ENCODE measurements at regions not wholly inside any gene's neighbourhood (a gene's known extent, or its start where the extent isn't known, plus 50 kb on each side); places are given as distances from the start of the nearest gene placed in this dataset.

DNA sequence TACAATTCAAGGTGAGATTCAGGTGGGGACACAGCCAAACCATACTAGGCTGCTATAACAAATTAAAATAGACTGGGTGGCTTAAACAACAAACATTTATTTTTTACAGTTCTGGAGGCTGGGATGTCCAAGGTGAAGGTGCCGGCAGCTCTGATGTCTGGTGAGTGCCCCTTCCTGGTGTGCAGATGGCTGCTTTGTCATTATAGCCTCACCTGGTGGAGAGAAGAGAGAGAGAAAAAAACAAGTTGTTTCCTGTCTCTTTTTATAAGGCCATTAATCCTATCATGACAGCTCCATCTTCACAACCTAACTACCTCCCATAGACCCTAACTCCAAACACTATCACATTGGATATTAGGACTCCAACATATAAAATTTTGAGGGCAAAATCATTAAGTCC, 279.7 kb downstream of the ZIC1 start:
- H2AFZ ChIP-seq, result no peak overlapping the region
- no peak overlapping the region for H3K4me3 ChIP-seq
- DNase-seq (ENCODE audit: low spot score) (peak; percentile 8), ATAC-seq (no peak)
- H3K4me2 ChIP-seq, result no peak overlapping the region
- no peaks in the 10 kb centered on the region for H4K20me1 ChIP-seq (replicated peaks; ENCODE audit: insufficient read depth)
- no peaks in the 10 kb centered on the region for H3K36me3 ChIP-seq (ENCODE audit: insufficient read depth)
- no peaks in the 10 kb centered on the region for H3K27me3 Mint-ChIP-seq (ENCODE audit: insufficient read depth, low read depth, poor library complexity)
- H3K9me3 Mint-ChIP-seq, result peaks cover 2% of the 10 kb centered on the region; the same call in 2 of the 3 replicates
- H3K27ac Mint-ChIP-seq, result no peak overlapping the region
- no peak overlapping the region for H3K4me3 Mint-ChIP-seq
- H3K79me2 ChIP-seq (replicated peaks; ENCODE audit: insufficient read depth), result no peaks in the 10 kb centered on the region
- no peaks in the 10 kb centered on the region for H3K27me3 ChIP-seq (ENCODE audit: insufficient read depth)
- no peak overlapping the region for H3K27ac ChIP-seq (ENCODE audit: low read depth)
- peaks cover 4% of the 10 kb centered on the region; the same call in 1 of the 2 replicates for H3K4me1 ChIP-seq (ENCODE audit: insufficient read depth)
- no peaks in the 10 kb centered on the region for H3F3A ChIP-seq (replicated peaks; ENCODE audit: low read depth)
- TF ChIP-seq NANOG (IDR thresholded peaks at IDR 0.05; ENCODE audit: borderline replicate concordance), result no peak
- TF ChIP-seq ZNF114 (CRISPR knock-in tag; IDR thresholded peaks at IDR 0.05), result no peak
- TF ChIP-seq JUNB (IDR thresholded peaks at IDR 0.05; ENCODE audit: unreplicated experiment), result no peak
- no peak for TF ChIP-seq ZNF331 (CRISPR knock-in tag; IDR thresholded peaks at IDR 0.05; ENCODE audit: low read depth)
- TF ChIP-seq, protein P1, sequence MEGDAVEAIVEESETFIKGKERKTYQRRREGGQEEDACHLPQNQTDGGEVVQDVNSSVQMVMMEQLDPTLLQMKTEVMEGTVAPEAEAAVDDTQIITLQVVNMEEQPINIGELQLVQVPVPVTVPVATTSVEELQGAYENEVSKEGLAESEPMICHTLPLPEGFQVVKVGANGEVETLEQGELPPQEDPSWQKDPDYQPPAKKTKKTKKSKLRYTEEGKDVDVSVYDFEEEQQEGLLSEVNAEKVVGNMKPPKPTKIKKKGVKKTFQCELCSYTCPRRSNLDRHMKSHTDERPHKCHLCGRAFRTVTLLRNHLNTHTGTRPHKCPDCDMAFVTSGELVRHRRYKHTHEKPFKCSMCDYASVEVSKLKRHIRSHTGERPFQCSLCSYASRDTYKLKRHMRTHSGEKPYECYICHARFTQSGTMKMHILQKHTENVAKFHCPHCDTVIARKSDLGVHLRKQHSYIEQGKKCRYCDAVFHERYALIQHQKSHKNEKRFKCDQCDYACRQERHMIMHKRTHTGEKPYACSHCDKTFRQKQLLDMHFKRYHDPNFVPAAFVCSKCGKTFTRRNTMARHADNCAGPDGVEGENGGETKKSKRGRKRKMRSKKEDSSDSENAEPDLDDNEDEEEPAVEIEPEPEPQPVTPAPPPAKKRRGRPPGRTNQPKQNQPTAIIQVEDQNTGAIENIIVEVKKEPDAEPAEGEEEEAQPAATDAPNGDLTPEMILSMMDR (conservative IDR thresholded peaks at IDR 0.05; ENCODE audit: low read depth in 2 of 2), result peak in 1 of 2 experiments; percentile 37; a peak in 3 of 4 replicates
- TF ChIP-seq CREB1 (CRISPR knock-in tag; IDR thresholded peaks at IDR 0.05; ENCODE audit: low read depth), result no peak
- TF ChIP-seq EZH2phosphoT487 (IDR thresholded peaks at IDR 0.05; ENCODE audit: unreplicated experiment), result no peak
- H3K36me3 Mint-ChIP-seq (ENCODE audit: low read depth), result no peaks in the 10 kb centered on the region
- no peaks in the 10 kb centered on the region; the same call in 2 of the 3 replicates for H3K4me1 Mint-ChIP-seq
- H3K9me2 ChIP-seq (ENCODE audit: insufficient read depth), result no peaks in the 10 kb centered on the region

DNA sequence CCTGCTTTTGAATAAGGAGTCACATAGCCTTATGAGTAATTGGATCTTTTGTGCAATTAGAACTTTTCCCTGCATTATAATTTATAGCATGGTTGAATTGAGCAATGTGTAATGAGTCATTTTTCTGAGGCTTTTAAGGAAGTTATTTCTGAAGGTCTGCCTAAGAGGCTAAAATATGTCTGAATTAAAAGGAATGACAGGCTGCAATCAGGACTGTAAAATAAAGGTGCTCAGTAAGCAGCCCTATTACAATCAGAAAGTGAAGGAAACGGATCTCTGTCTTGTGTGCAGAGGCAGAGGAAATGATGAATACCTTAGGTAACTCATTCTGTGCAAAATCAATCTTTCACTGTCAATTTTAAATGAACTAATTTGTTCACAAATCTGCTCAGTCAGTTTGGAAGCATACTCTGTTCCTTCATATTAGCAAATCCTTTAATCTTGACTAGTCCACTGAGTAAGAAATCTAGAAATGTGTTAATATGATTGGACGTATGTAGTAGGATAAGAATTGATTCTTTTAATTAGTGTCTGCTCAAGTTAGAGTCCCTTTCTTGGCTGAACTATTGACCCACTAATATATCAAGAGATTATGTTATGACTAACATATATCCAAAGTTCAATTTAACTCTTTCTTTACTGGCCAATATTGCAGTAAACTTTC, 290.1 kb downstream of the ZIC1 start:
- Histone ChIP-seq H3K27ac (ENCODE audit: low read depth) (no peak overlapping the region), H3K4me3 (no peak overlapping the region), H3K36me3 (ENCODE audit: insufficient read depth) (no peaks in the 10 kb centered on the region), H3K4me1 (ENCODE audit: insufficient read depth) (no peaks in the 10 kb centered on the region), H3K4me2 (no peak overlapping the region), H3K9me2 (ENCODE audit: insufficient read depth) (no peaks in the 10 kb centered on the region), H3K79me2 (replicated peaks; ENCODE audit: insufficient read depth) (no peaks in the 10 kb centered on the region), H3F3A (replicated peaks; ENCODE audit: low read depth) (no peaks in the 10 kb centered on the region), H2AFZ (no peak overlapping the region), H4K20me1 (replicated peaks; ENCODE audit: insufficient read depth) (no peaks in the 10 kb centered on the region), H3K27me3 (ENCODE audit: insufficient read depth) (no peaks in the 10 kb centered on the region)
- no peaks in the 10 kb centered on the region for H3K36me3 Mint-ChIP-seq (ENCODE audit: low read depth)
- H3K4me3 Mint-ChIP-seq, result no peak overlapping the region
- peaks cover 2% of the 10 kb centered on the region for H3K27me3 Mint-ChIP-seq (ENCODE audit: insufficient read depth, low read depth, poor library complexity)
- H3K9me3 Mint-ChIP-seq, result no peaks in the 10 kb centered on the region
- no peak for ATAC-seq
- no peak for DNase-seq (ENCODE audit: low spot score)
- H3K27ac Mint-ChIP-seq, result no peak overlapping the region
- H3K4me1 Mint-ChIP-seq, result peaks cover 6% of the 10 kb centered on the region; the same call in 2 of the 3 replicates
- TF ChIP-seq EZH2 (IDR thresholded peaks at IDR 0.05; ENCODE audit: low read depth, unreplicated experiment) (no peak), STAT1 (IDR thresholded peaks at IDR 0.05; ENCODE audit: unreplicated experiment) (no peak), POLR2AphosphoS5 (IDR thresholded peaks at IDR 0.05; ENCODE audit: low read depth) (no peak), EZH2phosphoT487 (IDR thresholded peaks at IDR 0.05; ENCODE audit: unreplicated experiment) (no peak)
- TF ChIP-seq, protein P1 (conservative IDR thresholded peaks at IDR 0.05; ENCODE audit: low read depth in 2 of 2), result no peak
- TF ChIP-seq, protein P2, sequence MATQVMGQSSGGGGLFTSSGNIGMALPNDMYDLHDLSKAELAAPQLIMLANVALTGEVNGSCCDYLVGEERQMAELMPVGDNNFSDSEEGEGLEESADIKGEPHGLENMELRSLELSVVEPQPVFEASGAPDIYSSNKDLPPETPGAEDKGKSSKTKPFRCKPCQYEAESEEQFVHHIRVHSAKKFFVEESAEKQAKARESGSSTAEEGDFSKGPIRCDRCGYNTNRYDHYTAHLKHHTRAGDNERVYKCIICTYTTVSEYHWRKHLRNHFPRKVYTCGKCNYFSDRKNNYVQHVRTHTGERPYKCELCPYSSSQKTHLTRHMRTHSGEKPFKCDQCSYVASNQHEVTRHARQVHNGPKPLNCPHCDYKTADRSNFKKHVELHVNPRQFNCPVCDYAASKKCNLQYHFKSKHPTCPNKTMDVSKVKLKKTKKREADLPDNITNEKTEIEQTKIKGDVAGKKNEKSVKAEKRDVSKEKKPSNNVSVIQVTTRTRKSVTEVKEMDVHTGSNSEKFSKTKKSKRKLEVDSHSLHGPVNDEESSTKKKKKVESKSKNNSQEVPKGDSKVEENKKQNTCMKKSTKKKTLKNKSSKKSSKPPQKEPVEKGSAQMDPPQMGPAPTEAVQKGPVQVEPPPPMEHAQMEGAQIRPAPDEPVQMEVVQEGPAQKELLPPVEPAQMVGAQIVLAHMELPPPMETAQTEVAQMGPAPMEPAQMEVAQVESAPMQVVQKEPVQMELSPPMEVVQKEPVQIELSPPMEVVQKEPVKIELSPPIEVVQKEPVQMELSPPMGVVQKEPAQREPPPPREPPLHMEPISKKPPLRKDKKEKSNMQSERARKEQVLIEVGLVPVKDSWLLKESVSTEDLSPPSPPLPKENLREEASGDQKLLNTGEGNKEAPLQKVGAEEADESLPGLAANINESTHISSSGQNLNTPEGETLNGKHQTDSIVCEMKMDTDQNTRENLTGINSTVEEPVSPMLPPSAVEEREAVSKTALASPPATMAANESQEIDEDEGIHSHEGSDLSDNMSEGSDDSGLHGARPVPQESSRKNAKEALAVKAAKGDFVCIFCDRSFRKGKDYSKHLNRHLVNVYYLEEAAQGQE (IDR thresholded peaks at IDR 0.05; ENCODE audit: unreplicated experiment), result no peak

Data from GM23338 (cell line).